Thymus (tissue), 11 donors: ENCODE measurements at regions not wholly inside any gene's neighbourhood (a gene's known extent, or its start where the extent isn't known, plus 50 kb on each side); places are given as distances from the start of the nearest gene placed in this dataset.
"Not testable (repeated sequence)": the region's sequence is repeated elsewhere in the genome, so short reads cannot be mapped to it uniquely, and the experiment has no call there.

Experiments
- DNase-seq, 9 donors: peaks; one replicate each; pipeline ENCODE4 v3.0.0-alpha.2; 2013; ENCODE audit warnings: low spot score in 9 of 9, low read depth in 6 of 9, missing footprints in 1 of 9
- H3K27ac ChIP-seq, 2 donors: one replicate each; pipeline ENCODE4 v1.5.1; 2013; ENCODE audit warnings: control low read depth in 1 of 2, low read depth in 1 of 2, low read length in 1 of 2, mild to moderate bottlenecking in 1 of 2, moderate library complexity in 1 of 2
- H3K27me3 ChIP-seq, 2 donors: one replicate each; pipeline ENCODE4 v1.5.1; 2013; ENCODE audit warnings: low read length in 1 of 2; ENCODE audit not compliant: control insufficient read depth in 2 of 2, insufficient read depth in 1 of 2
- H3K36me3 ChIP-seq, 2 donors: one replicate each; pipeline ENCODE4 v1.5.1; 2013; ENCODE audit warnings: low read length in 1 of 2, mild to moderate bottlenecking in 1 of 2, moderate library complexity in 1 of 2; ENCODE audit not compliant: control insufficient read depth in 2 of 2, insufficient read depth in 2 of 2
- H3K4me1 ChIP-seq, 2 donors: one replicate each; pipeline ENCODE4 v1.5.1; 2013; ENCODE audit warnings: low read length in 2 of 2; ENCODE audit not compliant: control insufficient read depth in 2 of 2, insufficient read depth in 2 of 2
- H3K4me3 ChIP-seq, 2 donors: one replicate each; pipeline ENCODE4 v1.5.1; 2013; ENCODE audit warnings: low read length in 2 of 2, control low read depth in 1 of 2, mild to moderate bottlenecking in 1 of 2
- H3K9me3 ChIP-seq, 2 donors: one replicate each; pipeline ENCODE4 v1.5.1; 2013; ENCODE audit warnings: low read length in 1 of 2, mild to moderate bottlenecking in 1 of 2; ENCODE audit not compliant: control insufficient read depth in 2 of 2, insufficient read depth in 1 of 2
- WGBS: extraction: QIAGEN DNeasy Blood & Tissue Kit; methylation state at CpG from one replicate; pipeline ENCODE4 v1.1.7; 2013; 5-methylcytosine and 5-hydroxymethylcytosine counted together
- donor health status: healthy.

GRCh38 chr3:181613191-181613590, 98.5 kb upstream of the SOX2 start:
- 96% methylated on average over 1 of the region's 1 CpG for WGBS
- no peaks in the 10 kb centered on the region for H3K27me3 ChIP-seq

GRCh38 chr3:181610973-181611265, 100.8 kb upstream of the SOX2 start:
- 93% methylated on average over 2 of the region's 2 CpGs for WGBS
- H3K4me1 ChIP-seq, result no peaks in the 10 kb centered on the region
- no peaks in the 10 kb centered on the region for H3K9me3 ChIP-seq
- no peak for DNase-seq
- no peaks in the 10 kb centered on the region for H3K36me3 ChIP-seq
- H3K4me3 ChIP-seq, result no peak overlapping the region
- H3K27me3 ChIP-seq, result no peaks in the 10 kb centered on the region
- no peak overlapping the region for H3K27ac ChIP-seq

More at GRCh38 chr3:181613191-181613590, 98.5 kb upstream of the SOX2 start:
- H3K27ac ChIP-seq, result no peak overlapping the region
- no peaks in the 10 kb centered on the region for H3K36me3 ChIP-seq
- DNase-seq, result no peak
- no peaks in the 10 kb centered on the region for H3K9me3 ChIP-seq
- H3K4me1 ChIP-seq, result no peaks in the 10 kb centered on the region
- H3K4me3 ChIP-seq, result no peak overlapping the region

- H3K27me3 ChIP-seq, result no peaks in the 10 kb centered on the region
- no peak for DNase-seq
- H3K9me3 ChIP-seq, result no peaks in the 10 kb centered on the region
- WGBS, result 89% methylated on average over 4 of the region's 4 CpGs
- H3K36me3 ChIP-seq, result no peaks in the 10 kb centered on the region
- no peaks in the 10 kb centered on the region for H3K4me1 ChIP-seq
- H3K4me3 ChIP-seq, result no peak overlapping the region
- no peak overlapping the region for H3K27ac ChIP-seq
Observed at GRCh38 chr3:181610083-181610972, 101.4 kb upstream of the SOX2 start.

- Histone ChIP-seq H3K9me3 (no peaks in the 10 kb centered on the region), H3K27ac (no peak overlapping the region), H3K4me3 (no peak overlapping the region), H3K4me1 (no peaks in the 10 kb centered on the region), H3K27me3 (no peaks in the 10 kb centered on the region), H3K36me3 (no peaks in the 10 kb centered on the region)
- 80% methylated on average over 1 of the region's 1 CpG for WGBS
- no peak for DNase-seq
Observed at GRCh38 chr3:181609030-181609767, 102.5 kb upstream of the SOX2 start.

DNA sequence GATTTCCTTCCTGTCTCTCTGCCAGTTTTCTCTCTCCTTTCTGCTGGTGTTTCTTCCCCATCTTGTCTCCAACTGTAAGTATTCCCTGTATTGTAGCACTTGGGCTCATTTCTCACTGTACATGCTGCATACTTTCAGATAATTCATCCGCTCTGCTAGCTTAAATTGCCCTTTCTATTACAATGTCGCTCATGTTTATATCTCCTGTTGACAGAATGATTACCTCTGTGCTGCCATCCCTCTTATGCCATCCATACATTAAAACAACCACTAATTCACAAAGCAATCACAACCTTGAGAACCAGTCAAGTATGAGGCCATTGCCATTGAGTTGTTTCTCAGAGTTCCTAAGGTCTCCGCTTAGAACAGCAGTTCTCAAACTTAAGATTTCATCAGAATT, 107.5 kb upstream of the SOX2 start:
- Histone ChIP-seq H3K4me3 (no peak overlapping the region), H3K4me1 (no peaks in the 10 kb centered on the region), H3K27me3 (no peaks in the 10 kb centered on the region), H3K27ac (no peak overlapping the region), H3K9me3 (no peaks in the 10 kb centered on the region), H3K36me3 (no peaks in the 10 kb centered on the region)
- WGBS, result 96% methylated on average over 3 of the region's 3 CpGs
- no peak for DNase-seq

DNA sequence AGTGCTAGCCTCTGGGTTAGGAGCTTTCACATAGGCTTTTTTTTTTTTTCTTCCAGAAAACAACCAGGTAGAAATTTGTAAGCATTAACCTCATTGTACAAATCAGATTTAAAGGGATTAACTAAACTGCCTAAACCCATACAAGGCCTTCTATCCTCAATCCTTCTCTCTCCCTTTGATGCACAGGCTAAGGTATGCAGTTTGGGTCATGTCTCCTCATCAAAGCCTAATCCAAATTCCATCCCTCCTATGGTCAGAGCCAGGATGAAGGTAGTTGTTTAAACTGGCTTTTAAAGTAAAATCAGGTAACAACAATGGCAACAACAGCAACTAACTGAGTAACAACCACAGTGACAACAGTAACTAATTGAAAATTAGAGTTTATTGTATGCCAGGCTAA, 115.6 kb upstream of the SOX2 start:
- Histone ChIP-seq H3K27me3 (no peaks in the 10 kb centered on the region), H3K27ac (no peak overlapping the region), H3K4me1 (no peaks in the 10 kb centered on the region), H3K9me3 (no peaks in the 10 kb centered on the region), H3K36me3 (no peaks in the 10 kb centered on the region), H3K4me3 (no peak overlapping the region)
- no peak for DNase-seq

DNA sequence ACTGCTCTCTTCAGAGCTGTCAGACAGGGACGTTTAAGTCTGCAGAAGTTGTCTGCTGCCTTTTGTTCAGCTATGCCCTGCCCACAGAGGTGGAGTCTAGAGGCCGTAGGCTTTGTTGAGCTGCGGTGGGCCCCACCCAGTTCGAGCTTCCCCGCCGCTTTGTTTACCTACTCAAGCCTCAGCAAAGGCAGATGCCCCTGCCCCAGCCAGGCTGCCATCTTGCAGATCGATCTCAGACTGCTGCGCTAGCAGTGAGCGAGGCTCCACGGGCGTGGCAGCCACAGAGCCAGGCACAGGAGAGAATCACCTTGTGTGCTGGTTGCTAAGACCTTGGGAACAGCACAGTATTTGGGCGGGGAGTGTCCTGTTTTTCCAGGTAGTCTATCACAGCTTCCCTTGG, 120.8 kb upstream of the SOX2 start:
- not testable (repeated sequence) for H3K4me1 ChIP-seq, H3K27me3 ChIP-seq, H3K36me3 ChIP-seq, H3K9me3 ChIP-seq, H3K27ac ChIP-seq, DNase-seq, H3K4me3 ChIP-seq
- WGBS, result 91% methylated on average over 12 of the region's 12 CpGs

DNA sequence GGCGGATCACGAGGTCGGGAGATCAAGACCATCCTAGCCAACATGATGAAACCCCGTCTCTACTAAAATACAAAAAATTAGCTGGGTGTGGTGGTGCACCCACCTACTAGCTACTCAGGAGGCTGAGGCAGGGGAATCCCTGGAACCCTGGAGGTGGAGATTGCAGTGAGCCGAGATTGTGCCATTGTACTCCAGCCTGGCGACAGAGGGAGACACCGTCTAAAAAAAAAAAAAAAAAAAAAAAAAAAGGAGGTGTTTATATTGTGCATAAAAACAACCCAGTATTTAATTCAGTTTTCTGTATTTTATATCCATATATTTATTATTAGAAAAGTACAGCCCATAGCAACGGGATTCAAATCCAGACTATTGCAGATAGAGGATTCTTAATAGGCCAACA, 129.1 kb upstream of the SOX2 start:
- no peaks in the 10 kb centered on the region for H3K9me3 ChIP-seq
- no peak overlapping the region for H3K27ac ChIP-seq
- 96% methylated on average over 8 of the region's 8 CpGs for WGBS
- H3K27me3 ChIP-seq, result no peaks in the 10 kb centered on the region
- H3K4me3 ChIP-seq, result no peak overlapping the region
- no peaks in the 10 kb centered on the region for H3K4me1 ChIP-seq
- no peaks in the 10 kb centered on the region for H3K36me3 ChIP-seq
- no peak for DNase-seq

DNA sequence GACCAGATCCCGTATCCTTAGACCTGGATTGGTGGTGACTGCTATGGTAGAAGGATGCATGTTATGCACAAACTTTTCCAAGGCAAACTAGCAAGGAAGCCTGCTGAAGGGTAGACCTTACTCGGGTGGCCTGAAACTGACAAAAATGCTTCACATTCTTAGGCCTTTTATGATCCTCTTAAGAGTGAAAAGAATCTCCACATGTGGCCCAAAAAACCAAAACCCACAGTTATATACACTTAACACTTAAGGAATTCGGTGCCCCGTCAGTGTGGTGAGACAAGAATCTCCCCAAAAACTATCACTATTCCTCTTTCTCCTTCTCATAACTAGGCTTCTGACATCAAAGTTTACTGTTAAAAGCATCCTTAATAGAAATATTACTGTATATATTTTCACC, 130.1 kb upstream of the SOX2 start:
- Histone ChIP-seq H3K4me3 (no peak overlapping the region), H3K9me3 (no peaks in the 10 kb centered on the region), H3K36me3 (no peaks in the 10 kb centered on the region), H3K27me3 (no peaks in the 10 kb centered on the region), H3K27ac (no peak overlapping the region), H3K4me1 (no peaks in the 10 kb centered on the region)
- 81% methylated on average over 4 of the region's 4 CpGs for WGBS
- no peak for DNase-seq
